HG03457 (cell line): ENCODE measurements at regions not wholly inside any gene's neighbourhood (a gene's known extent, or its start where the extent isn't known, plus 50 kb on each side); places are given as distances from the start of the nearest gene placed in this dataset.

Experiments
- ATAC-seq: cut with Tn5 transposase; IDR thresholded peaks from one replicate; pipeline ENCODE4 v1.9.1; 2021; ENCODE audit warnings: moderate number of reproducible peaks; ENCODE audit not compliant: unreplicated experiment

- no peak for ATAC-seq
Measured at GRCh38 chr2:181766129-181766528, 85.8 kb upstream of the NEUROD1 start.

DNA sequence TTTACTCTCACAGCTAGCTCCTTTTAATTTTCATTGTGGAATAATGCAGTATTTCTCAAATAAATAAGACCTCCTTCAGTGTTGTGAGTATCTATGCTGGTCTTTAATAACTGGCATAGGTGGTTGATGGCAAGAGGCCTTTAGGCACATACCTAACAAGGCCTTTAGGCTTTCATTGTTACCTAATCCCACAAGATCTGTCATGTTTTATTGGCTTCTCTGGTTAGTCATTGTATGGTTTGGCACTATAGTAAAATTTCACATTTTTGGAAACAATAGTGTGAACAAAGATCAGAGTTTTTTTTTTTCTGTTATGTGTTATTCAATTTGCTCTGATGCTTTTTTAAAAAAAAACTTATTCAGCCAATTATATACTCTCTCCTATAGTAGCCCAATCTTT lies 89.8 kb upstream of the NEUROD1 start:
- ATAC-seq: no peak

GRCh38 chr2:181771356-181771755 lies 91.0 kb upstream of the NEUROD1 start:
- no peak for ATAC-seq

DNA sequence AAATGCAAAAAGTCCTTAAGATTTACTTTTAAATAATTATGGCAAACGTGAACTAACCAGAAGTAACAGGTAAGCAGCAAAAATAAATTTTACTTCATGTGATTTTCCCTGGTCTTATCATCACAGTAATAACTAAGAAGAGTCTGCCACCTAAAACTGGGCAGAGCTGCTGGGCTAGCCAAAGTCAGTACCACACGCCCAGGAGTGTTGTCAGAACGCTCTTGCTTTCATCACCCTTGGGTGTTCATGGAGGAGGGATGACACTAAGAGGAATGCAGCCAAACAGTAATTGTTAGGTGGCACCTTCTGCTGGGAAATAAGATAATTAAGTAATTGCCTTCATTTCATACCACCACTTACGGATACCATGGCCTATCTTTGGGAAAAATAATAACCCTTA lies 92.0 kb upstream of the NEUROD1 start:
- no peak for ATAC-seq

- no peak for ATAC-seq
Measured at GRCh38 chr2:181772777-181773176, 92.5 kb upstream of the NEUROD1 start.

DNA sequence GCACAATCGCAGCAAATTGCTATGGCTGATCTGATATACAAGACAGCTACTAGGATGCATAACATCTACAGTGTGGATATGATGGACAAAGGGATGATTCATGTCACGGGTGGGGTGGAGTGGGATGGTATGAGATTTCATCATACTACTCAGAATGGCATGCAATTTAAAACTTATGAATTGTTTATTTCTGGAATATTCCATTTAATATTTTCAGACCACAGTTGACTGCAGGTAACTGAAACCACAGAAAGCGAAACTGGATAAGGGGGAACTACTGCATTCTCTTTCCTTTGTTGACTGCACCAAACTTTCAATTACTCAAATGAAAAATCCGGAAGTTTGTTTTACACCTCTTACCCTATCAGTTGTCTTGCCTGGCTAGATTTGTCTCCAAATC lies 94.4 kb upstream of the NEUROD1 start:
- ATAC-seq: no peak

GRCh38 chr2:181776336-181776735 lies 96.0 kb upstream of the NEUROD1 start:
- no peak for ATAC-seq

DNA sequence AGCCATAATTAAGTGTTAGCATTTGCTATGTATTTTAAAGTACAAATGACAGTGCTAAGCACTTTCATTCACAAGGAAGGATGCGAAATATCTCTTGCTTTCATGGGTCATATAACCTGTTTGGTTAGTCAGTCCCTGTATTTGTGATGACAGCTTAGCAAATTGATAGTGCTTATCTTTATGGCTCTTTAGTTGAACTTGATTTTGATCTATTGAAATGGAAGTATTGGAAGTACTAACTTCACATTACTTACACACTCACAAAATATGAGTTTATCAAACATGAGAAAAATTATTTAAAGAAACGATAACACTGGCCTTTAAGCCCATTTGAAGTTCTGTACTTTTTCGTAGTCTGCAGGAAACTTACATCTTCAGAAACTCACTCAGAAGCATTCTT lies 97.4 kb upstream of the NEUROD1 start:
- ATAC-seq: no peak

- ATAC-seq: no peak
Measured at GRCh38 chr2:181778621-181779201, 98.4 kb upstream of the NEUROD1 start.

DNA sequence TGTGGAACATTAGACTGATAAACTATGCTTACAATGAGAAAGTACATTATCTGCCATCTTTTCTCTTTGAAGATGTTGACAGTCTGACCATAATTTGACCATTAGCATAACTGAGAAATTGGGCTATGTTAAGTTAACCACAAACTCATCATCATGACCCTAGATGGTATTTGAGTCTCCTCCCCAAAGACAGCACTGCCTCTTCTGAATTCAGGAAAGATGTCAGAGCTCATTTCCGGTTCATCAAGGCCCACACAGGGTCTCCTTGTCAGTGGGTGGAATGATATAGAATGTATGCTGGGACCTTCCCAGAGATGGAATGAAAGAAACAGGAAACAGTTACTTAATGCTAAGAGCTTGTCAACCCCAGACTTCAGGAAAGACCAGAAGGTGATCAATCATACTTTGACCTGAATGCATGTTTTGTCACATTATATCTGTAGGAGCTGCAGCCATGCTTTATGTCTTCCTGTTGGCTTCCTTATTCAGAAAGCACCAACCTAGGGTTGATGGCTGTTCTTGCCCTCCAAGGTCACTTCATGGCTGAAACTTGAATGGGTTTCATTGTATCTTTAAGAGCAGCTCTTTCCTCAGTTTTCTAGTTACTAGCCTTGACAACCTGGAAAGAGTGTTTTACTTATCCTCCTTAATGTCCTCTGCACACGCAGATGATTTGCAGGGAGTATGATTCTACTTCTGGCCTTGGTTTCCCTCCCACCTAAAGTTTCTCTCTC lies 99.1 kb upstream of the NEUROD1 start:
- ATAC-seq: no peak

DNA sequence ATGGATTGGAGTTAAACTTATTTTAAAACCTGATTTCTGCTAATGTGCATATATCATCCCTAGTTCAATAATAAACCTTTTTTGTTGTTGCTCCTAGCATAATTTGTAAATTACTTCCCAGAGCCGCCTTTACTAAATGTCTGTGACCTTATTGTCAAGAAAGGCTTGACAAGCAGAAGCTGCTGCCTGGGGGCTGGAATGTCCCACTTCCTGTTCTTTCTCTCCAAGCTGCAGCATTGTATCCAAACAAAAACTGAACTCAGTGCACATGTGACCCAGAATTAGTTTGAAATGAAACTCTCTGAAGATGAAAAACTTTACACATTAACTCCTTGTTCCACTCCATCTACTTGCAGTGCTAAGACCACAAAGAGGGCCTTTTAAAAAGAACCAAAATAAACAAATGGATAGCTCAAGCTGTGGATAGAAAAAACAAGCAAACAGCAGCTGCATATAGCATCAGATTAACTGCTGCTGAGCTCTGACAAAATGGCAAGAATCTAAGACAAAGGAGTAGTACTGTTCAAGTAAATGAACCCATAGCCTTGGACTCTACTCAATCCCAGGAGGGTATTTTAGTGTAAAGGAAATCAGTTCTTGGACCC lies 99.8 kb upstream of the NEUROD1 start:
- ATAC-seq: peak; percentile 79

DNA sequence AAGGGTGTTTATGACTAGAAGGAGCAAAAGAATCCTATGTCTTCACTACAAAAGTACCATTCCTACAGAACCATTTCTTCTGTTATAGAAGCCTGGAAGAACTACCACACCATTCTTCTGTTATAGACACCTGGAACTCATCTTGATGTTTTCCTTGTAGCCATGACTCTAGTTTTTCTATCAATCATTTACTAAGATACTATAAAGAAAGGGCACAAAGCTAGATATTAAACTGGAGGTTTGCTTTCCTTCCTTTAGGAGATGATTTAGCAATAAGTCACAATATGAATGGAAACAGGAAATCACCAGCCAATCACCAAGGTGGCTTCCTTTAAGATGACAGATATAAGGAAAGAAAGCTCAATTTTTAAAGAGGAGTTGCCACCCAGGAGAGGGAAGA lies 100.3 kb upstream of the NEUROD1 start:
- ATAC-seq: peak; percentile 22

GRCh38 chr2:181781078-181781786 lies 100.9 kb upstream of the NEUROD1 start:
- peak; percentile 39 for ATAC-seq

- no peak for ATAC-seq
Measured at GRCh38 chr2:181782660-181783059, 102.3 kb upstream of the NEUROD1 start.

GRCh38 chr2:181784556-181784955 lies 104.2 kb upstream of the NEUROD1 start:
- no peak for ATAC-seq

DNA sequence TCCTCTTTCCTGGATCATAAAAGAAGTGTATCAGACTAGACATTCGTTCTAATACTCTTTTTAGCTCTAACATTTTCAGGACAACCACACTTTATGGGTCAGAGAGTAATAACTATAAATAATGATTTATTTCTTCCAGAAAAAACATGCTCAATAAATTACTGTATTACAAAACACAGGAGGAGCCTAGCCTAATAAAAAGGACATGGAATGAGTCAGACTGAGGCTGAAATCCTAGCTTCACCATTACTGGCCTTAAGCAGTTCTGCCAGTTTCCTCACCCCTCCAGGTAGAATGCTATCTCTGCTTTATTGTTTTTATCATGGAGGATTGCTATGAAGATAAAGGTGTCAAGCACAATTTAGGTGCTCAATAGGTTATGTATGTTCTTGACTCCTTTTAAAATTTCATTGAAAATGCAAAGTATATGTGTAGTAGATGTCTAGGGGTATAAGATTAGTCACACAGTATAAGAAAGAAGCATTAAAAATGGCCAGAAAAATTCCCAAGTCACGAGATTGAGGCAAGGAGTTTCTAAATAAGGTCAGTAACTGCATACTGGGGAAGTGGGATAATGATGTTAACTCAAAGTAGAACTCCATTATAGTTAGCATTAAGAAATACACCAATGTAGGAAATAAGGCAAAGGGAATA lies 105.5 kb upstream of the NEUROD1 start:
- no peak for ATAC-seq

GRCh38 chr2:181786371-181787228 lies 104.9 kb upstream of the ITPRID2 start:
- ATAC-seq: no peak

GRCh38 chr2:181787310-181788048 lies 104.1 kb upstream of the ITPRID2 start:
- no peak for ATAC-seq

DNA sequence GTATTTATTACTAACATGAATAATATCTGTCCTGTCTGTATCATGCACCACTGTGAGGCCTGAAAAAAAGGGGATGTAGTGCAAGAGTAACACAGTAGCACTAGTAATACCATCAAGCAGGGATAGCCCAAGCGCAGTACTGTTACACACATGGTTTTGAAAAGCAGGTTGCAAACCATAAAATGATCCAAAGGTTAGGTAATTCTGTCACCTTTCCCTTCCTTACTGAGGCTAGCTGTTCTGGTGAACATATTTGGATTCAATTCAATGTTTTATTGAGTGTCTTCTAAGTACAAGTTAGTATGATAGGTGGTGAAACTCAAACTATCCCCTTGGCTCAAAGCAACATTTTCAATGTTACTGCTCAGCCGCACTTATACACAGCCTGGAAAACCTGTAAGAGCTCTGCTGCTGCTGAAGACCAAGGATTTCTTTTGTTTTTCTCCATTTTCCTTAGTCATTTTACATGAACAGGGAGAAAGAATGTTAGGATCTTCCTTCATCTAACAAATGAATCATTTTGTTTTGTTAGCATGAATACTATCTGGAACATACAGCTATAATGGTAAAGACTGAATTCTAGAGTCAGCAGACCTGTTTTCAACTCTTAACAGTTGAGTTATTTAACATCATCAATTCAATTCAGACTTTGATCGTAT lies 102.5 kb upstream of the ITPRID2 start:
- ATAC-seq: no peak
